ENCODE measurements at regions not wholly inside any gene's neighbourhood (a gene's known extent, or its start where the extent isn't known, plus 50 kb on each side); places are given as distances from the start of the nearest gene placed in this dataset.

DNA sequence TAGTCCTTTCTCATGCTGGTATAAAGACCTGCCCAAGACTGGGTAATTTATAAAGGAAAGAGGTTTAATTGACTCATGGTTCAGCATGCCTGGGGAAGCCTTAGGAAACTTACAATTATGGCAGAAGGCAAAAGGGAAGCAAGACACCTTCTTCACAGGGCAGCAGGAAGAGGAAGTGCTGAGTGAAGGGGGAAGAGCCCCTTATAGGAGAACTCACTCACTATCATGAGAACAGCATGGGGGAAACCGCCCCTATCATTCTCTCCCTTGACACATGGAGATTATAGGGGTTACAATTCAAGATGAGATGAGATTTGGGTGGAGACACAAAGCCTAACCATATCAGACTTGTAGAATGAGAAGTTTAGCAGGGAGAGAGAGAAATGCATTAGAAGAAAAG is 373.3 kb upstream of the DIAPH2 start:
- DNase-seq (ENCODE audit: low spot score) = no peak

DNA sequence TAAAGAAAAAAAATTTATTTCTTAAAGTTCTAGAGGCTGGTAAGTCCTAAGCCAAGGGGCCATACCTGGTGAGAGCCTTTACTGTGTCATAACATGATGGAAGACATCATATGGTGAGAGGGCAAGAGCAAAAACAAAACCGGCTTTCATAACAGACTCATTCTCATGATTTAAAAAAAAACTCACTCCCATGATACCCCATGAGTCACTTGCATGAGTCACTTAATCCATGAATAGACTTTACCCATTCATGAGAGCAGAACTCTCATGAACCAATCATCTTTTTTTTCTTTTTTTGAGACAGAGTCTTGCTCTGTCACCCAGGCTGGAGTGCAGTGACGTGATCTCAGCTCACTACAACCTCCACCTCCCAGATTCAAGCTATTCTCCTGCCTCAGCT is 369.7 kb upstream of the DIAPH2 start:
- peak; percentile 1 for DNase-seq (ENCODE audit: low spot score)

DNA sequence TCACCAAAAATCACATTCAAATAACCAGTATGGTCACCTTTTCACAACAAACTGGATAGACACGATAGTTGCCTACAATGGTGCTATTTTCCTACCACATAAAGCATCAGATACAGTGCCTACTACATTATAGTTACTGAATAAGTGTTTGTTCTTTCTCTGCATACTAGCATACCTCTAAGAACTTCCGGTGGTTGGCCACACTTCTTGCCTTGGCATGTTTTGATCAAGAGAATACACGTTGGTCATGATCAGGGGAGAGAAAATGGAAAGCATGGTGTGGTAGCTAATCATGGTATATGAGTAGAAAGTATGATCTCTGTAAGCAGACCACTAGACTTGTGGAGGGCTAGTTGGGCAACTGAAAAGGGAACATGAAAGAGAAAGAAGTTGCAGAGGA is 322.8 kb upstream of the DIAPH2 start:
- no peak for DNase-seq (ENCODE audit: low spot score)

DNA sequence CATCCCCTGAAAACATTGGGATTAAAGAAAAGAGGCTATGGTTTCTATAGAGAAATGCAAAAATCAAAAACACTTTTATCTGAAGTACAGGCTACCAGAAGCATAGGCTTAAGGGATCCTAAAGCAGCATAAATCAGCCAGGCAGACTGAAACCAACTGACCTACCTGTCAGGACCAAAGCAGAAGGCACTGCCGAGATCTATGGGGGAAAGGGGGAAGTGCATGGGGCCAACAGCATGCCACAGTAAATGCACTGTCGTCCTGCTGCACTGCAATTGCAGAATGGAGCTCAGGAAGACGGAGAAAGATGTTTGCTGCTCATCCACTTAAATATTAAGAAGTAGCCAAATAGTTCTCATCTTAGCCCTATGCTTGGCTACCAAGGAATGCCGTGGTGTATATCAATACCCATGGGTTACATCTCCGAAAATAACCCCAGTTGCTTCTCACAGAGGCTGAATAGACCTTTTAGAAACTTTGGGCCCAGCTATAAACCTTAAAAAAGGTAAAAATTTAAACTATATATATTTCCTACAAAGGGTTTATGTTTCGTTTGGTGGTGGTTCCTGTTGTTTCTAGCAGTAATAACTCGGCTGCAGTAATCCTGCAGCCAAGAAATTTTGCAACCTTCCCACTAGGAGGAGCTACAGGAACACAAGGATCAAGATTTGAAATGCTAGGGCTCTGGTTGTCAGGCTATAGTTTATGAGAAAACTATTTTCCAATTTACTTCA is 312.2 kb upstream of the DIAPH2 start:
- DNase-seq (ENCODE audit: low spot score) = no peak

DNA sequence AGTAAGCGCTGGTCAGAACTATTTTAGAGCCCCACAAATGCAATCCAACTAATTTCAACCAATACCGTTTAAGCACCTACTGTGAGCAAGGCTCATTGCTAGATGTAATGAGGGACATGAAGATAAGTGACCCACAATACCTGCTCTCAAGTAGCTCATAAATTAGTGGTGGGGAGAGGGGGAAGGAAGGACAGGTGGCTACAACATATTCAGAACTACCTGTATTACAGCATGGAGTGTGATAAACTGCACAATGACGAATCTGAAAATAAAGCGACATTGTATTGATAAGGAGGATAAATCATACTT is 311.6 kb upstream of the DIAPH2 start:
- DNase-seq (ENCODE audit: low spot score) = no peak

DNA sequence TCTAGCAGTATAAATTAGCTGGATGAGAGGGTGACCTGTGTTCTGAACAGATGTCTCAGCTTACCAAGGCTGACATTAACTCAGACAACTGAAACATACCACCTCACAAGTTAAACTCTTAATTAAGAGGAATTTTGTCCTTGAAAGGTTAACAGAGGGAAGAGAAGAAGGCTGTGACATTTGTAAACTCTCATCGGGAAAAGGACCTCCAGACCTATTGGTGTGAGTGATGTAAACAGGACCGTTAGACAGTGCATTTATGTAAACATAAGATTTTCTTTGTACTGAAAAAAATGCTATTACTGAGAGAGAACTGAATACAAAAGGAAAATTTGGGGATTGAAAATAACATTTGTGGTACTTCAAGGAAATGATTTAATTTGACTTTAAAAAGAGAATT is 308.4 kb upstream of the DIAPH2 start:
- DNase-seq (ENCODE audit: low spot score) = no peak

DNA sequence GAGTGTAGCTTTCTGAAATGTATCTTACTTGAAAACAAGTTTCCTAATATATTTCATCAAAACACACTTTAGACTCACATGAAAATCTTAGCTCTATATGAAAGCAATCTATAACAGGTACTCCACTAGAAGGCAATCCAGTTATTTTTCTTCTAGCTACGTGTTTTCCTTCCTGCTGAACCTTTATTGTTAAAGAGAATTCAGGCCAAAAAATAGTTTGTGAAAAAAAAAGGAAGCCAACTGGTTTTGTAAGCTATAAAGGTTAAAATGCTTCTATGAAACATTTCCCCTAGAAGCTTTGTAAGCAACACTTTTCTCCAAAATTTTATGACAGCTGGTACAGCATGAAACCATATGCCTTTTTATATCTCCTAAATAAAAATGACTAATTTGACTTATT is 304.7 kb upstream of the DIAPH2 start:
- no peak for DNase-seq (ENCODE audit: low spot score)

DNA sequence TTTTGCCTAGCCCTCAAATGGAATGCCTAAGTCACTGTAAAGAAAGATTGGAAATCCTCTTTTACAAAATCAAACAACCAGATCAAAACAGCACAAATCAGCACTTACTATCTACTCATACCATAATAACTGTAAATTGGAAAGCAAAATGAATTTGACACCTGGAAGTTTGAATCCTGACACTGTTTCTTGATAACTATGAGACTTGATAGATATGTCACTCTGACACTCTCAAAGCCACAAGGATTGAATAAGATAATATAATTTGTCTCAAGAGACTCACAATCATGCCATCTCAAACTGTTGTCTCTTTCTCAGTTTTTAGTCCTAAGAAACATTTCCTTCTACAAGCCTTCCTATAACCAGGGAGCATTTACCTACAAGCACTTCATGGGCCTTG is 302.6 kb upstream of the DIAPH2 start:
- no peak for DNase-seq (ENCODE audit: low spot score)

DNA sequence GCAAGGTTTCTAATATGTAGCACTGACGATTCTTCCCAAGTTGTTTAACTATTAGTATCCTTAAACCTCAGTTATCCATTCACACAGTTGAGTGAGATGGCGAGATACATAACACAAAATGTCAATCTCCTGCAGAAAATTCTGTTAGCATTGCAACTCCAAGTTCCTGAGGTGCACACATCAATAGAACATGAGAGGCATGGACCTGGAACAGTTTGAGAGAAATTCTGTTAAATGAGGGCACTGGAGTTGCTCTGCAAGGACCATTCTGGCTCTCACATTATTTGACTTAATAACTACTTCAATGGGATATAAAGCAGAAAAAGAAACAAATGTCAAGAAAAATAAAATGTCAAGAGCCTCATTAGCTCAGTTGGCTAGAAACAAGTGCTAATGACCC is 301.2 kb upstream of the DIAPH2 start:
- DNase-seq (ENCODE audit: low spot score) = no peak

DNA sequence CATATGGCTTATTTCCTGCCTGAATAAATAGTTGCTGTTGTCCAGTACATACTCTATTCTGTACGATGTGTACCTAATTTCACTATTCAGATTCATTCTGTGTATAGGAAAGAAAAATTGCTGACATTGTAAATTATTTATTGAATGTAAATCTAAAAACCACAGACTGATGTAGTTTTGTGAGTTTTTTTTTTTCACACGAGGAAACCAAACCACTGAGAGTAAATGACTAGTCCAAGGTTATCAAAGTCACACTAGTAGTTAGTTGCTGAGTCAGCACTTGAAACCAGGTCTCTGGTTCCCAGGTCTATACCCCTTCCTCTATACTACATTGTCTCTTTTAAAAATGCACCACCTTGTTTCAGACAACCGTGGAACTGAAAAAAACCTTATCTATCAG is 298.3 kb upstream of the DIAPH2 start:
- no peak for DNase-seq (ENCODE audit: low spot score)

DNA sequence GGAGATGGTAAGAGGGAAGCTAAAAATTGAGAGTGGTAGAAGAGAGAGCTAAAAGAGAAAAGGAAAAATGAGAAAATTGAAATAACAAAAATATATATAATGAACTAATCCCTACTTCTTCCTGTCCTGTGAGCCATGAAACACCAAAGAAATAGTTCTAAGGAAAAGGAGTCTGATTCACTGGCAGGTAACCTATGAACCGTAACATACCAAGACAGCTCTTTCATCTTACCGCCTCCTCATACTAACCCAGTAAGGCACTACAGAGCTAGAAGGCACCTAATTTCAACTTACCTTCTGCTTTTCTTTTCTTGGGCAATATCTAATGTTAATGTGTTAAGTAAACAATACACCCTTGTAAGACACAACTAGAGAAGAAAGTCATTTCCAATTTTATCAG is 297.7 kb upstream of the DIAPH2 start:
- DNase-seq (ENCODE audit: low spot score) = no peak

DNA sequence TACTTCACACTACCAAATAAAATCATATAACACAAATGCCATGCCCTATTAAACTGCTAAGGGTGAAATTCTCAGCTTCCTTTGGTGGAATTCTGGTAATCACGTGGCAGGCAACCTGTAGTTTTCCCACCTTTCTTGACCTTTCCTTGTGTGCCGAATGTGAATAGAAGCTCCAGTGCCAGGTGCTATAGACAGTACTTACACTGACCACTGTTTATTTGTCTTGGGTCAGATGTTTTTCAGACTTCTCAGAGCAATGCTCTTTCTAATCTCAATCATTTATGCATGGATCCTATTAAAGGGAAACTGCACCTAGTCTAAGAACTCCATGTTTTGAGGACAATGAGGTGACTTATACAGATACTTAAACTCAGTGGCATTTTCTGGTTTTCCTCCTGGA is 296.8 kb upstream of the DIAPH2 start:
- DNase-seq (ENCODE audit: low spot score) = no peak

DNA sequence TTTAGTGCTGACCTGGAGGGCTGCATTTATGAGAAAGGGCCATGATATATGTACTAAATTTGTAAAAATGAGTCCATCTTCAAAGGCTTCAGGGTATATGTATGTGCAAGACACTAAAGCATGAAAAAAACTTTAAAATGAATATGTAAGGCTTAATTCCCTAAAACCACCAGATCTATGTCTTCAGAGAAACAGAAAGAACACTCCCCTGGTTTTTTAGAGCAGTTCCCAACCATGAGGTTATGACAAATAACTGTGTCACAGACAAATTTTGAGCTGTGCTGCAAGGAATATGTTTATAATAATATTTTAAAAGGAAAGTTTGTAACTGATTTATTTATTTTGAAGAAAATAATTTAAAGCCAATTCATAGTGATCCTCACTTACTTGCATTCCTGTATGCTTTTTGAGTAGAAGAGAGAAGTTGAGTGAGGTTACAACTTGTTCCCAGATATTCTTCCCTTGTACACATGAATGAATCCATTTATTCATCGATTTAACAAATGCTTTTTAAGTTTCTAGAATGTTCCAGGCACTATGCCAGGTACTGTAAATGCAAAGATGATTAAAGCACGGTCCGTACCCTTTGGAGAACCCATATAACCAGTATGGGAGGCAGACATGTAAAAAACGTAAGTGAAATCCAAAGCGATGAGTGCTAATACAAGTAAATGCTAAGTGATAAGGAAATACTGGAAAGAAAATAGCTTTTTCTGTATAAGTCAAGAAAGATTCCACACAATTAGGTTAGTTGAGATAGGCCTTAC is 295.2 kb upstream of the DIAPH2 start:
- no peak for DNase-seq (ENCODE audit: low spot score)

DNA sequence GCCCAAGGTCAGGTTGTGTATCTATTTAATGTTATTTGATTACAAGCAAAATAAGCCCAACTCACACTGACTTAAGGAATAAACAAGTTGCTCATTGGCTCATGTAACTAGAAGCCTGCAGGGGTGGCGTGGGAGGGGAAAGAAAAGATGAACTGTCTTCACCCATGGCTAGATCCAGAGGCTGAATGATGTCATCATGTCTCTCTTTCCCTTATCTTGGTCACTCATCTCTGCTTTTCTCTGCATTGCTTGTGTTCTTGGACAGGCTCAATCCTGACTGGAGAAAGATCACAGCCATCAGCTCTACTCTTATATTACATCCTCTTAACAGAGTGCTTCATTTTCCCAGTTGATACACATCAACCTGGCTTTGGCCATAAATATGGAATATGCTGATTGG is 290.0 kb upstream of the DIAPH2 start:
- DNase-seq (ENCODE audit: low spot score) = no peak

DNA sequence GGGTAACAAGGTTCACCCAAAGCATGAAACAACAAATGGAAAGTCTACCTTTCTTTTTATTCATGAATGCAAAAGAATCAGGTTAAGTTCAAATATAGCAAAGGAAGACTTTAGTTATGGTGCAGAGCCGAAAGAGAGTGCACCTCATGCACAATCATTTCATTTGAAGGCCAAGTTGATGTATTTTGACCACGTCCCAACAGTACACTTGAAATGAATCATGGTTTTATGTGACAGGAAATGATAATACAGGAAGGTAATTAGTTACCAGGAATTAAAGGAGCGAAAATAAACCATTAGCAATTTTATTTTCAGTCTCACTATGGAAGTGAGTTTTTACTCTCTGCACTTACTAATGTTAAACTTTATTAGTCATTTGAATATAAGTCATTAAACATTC is 281.2 kb upstream of the DIAPH2 start:
- no peak for DNase-seq (ENCODE audit: low spot score)

DNA sequence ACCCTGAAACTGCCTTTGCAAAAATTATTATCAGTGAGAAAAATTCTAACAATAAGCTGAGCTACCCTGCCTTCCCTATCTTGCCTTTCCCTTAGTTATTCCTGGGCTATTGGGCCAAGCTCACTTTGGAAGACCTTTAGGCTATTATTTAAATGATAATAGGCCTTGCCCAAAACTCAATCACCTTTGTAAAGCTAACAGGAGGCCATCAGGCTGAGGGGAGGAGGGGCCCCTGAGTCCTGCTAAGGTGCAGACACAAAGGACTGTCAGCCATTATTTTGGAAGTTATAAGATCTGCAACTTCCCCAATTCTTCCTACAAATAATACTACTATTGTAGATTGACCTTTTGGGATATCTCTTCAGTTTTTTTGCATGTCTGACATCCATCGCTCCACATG is 278.8 kb upstream of the DIAPH2 start:
- DNase-seq (ENCODE audit: low spot score) = no peak

DNA sequence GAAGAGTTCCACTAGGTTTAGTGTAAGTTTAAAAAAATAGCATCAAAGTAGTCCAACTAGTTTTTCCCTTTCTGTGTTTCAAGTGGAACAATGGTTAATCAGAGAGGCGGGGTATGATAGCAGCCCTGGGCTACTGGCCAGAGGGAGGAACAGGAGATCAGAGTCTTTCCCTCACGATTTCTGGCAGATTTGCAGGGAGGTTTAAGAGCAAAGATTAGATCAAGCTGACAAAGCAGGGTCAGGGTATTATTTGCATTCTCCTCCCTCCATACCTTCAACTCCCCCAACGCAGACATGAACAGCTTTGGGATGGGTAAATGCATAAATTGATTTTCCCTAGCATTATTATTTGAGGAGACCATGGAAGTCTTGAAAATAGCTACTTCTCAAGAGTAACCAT is 277.6 kb upstream of the DIAPH2 start:
- no peak for DNase-seq (ENCODE audit: low spot score)

DNA sequence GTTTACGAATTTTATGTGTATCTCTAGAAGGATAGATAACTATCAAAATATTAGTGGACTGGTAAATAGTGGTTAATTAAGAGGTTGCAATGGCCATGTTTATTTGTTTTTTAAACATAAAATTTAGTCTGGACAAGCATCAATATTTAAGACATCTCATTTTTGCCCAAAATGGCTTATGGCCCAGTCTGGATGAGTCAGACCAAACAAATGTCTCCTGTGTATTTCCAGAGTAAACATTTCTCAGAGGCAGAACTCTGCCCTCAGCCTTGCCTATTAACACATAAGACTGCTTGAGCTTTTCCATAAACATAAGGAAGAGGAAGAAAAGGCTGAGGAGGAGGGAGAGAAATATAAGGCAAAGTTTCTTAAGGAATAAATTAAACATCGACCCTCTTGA is 277.1 kb upstream of the DIAPH2 start:
- no peak for DNase-seq (ENCODE audit: low spot score)

DNA sequence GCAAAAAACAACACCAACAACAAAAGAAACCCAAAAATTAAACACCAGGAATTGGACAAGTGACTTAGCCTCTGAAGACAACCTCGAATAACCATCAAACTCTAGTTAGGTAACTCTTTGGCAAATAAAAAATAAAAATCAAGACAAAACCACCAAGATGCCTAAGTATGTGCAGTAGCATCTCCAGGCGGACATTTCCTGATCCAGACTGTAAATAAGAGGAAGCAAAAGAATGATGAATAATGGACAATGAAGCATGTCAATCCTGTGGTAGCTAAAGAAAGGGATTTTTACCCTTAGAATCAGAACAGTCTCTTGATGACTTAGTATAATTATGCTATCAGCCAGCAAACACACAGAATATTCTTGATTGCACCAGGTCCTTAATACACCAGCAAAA is 276.7 kb upstream of the DIAPH2 start:
- no peak for DNase-seq (ENCODE audit: low spot score)

DNA sequence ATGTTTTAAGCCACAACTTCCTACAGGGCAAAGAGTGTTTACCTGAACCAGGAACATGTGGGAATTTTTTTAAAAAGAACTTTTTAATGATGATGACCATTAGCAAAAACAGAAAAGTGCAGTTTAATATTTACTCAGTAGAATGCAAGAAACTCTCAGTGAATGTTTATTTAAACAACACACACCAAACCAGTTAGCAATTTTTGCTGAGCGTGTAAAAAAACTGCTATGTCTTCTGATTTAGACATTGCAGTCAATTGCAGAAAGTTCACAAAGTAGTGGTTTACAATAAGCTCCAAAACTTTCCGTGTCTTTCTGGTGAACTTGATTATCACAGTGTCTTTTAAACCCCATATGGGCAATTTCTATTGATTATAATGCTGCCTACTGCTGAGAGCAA is 273.7 kb upstream of the DIAPH2 start:
- DNase-seq (ENCODE audit: low spot score) = no peak

DNA sequence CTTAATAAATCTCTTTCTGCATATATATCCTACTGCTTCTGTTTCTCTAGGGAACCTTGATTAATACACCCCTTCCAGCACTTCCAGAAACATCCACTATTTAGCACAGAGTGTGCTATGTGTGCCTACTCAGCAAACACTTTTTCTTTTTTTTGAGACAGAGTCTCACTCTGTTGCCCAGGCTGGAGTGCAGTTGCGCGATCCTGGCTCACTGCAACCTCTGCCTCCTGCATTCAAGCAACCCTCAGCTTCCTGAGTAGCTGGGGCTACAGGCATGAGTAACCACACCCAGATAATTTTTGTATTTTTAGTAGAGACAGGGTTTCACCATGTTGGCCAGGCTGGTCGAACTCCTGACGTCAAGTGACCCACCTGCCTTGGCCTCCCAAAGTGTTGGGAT is 266.9 kb upstream of the DIAPH2 start:
- no peak for DNase-seq (ENCODE audit: low spot score)

DNA sequence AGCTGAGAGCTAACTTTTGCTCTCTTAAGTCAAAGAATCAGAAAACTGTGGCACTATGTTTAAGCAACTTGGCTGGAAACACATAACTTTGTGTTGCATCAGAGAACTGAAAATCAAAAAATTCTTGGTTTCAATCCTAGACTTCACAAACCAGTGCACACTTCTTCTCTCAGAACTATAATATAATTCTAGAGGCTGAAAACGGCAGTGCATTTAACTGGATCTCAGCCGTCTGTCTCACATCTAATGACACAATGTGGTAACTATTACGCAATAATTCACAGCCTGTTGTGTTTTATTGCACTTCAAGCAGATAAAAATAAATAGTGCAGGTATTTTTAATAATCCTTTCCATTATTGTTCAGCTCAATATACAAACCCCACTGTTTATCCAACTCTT is 260.6 kb upstream of the DIAPH2 start:
- DNase-seq (ENCODE audit: low spot score) = no peak

DNA sequence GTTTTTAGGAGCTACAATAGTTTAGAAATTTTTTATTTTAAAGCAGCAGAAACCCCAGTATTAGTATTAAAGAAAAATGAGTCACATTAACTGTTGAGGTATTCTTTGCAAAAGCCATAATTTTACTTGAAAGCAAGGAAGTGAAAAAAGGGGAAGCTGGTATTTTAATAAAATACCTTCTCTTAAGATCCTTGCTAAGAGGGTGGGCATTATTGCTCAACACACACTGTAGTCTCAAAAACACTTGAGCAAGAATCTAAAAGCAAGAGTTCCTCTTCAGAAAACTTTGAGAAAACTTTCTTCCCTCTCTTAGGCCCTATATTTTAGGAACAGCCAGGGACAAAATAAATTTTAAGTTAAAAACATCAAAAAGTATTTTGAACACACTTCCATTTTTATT is 259.4 kb upstream of the DIAPH2 start:
- no peak for DNase-seq (ENCODE audit: low spot score)

DNA sequence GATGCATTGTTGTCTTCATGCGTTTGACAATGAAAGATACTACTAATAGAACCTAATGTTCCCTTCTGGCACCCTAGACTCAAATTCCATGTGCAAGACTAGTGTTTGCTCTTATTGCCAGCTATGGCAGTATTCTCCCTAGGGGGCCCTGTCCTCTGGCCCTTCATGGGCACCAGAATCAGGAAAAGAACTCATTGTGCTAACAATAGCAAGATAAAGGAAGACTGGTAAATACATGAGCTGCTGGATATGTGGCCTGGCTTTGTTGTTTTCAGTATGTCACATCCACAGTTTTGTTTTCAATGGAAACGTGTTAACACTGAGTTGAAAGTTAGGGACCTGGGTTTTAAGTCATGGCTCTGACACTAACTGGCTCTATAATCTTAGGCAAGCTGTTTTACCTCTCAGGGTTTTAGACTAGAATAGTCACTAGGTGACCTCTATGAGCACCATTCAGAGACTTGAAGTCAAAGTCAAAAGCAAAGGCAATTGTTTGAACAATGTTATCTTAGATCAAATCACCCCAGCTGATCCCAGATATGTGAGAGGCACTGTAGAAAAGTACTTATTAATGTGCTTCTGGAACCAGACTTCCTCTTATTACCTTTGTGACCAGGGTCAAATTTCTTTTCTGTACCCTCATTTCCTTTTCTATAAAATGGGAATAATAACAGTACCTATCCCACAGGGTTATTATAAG is 253.7 kb upstream of the DIAPH2 start:
- DNase-seq (ENCODE audit: low spot score) = no peak
